Kidney (tissue), 13 donors: ENCODE measurements at regions not wholly inside any gene's neighbourhood (a gene's known extent, or its start where the extent isn't known, plus 50 kb on each side); places are given as distances from the start of the nearest gene placed in this dataset.

Source experiments
- DNase-seq, 5 donors: peaks; one replicate each; pipeline ENCODE4 v3.0.0-alpha.2; 2013 to 2020
- FAIRE-seq: peaks from 2 replicates; lab custom pipeline; 2012; peaks lifted over from hg19 to GRCh38; lab: Jason Lieb, UNC
- H3K27ac ChIP-seq, 2 donors: one replicate each; pipeline ENCODE4 v1.7.0; 2013; ENCODE audit warnings: low read depth in 2 of 2, low read length in 2 of 2, inconsistent platforms in 1 of 2
- H3K27me3 ChIP-seq: one replicate; pipeline ENCODE4 v1.7.1; 2013; ENCODE audit warnings: low read length, inconsistent platforms; ENCODE audit not compliant: control insufficient read depth, insufficient read depth
- H3K36me3 ChIP-seq, 3 donors: one replicate each; pipeline versions ENCODE4 v1.7.0 to v1.7.1; 2013; ENCODE audit warnings: low read length in 3 of 3, control low read depth in 1 of 3, inconsistent platforms in 1 of 3; ENCODE audit not compliant: insufficient read depth in 3 of 3, control insufficient read depth in 2 of 3
- H3K4me1 ChIP-seq, 3 donors: one replicate each; pipeline versions ENCODE4 v1.7.0 to v1.7.1; 2013; ENCODE audit warnings: low read length in 3 of 3, inconsistent platforms in 1 of 3, low read depth in 1 of 3; ENCODE audit not compliant: control insufficient read depth in 2 of 3, insufficient read depth in 2 of 3
- H3K4me3 ChIP-seq, 3 donors: one replicate each; pipeline versions ENCODE4 v1.7.0 to v1.8.1; 2013; ENCODE audit warnings: low read length in 3 of 3, control low read depth in 1 of 3, inconsistent platforms in 1 of 3
- H3K9ac ChIP-seq, 3 donors: one replicate each; pipeline versions ENCODE4 v1.7.0 to v1.7.1; 2013; ENCODE audit warnings: low read length in 3 of 3, control low read depth in 1 of 3, inconsistent platforms in 1 of 3
- H3K9me3 ChIP-seq, 3 donors: one replicate each; pipeline versions ENCODE4 v1.7.0 to v1.7.1; 2013; ENCODE audit warnings: low read length in 3 of 3, control low read depth in 1 of 3, inconsistent platforms in 1 of 3; ENCODE audit not compliant: control insufficient read depth in 2 of 3, insufficient read depth in 1 of 3
- CTCF ChIP-seq: IDR thresholded peaks from 3 replicates; pipeline ENCODE4 v1.5.1; 2012; ENCODE audit warnings: mild to moderate bottlenecking, moderate library complexity, borderline replicate concordance; ENCODE audit not compliant: insufficient read depth; ENCODE audit errors: extremely low read depth
- intact Hi-C: fragments of 100-400 bp; cut with DNase I; formaldehyde crosslinking; loops from one replicate; pipeline ENCODE4 v1.11.1; 2022
- donor health status: control.
- donor health status: control.
- donor health status: control.
- donor health status: control.
- donor health status: control.
- donor health status: DM: yes; HTN: yes; CAD: no.
- donor health status: Normal renal cell carcinoma (clear cell type).

- Histone ChIP-seq H3K9ac (no peak overlapping the region), H3K27me3 (no peaks in the 10 kb centered on the region), H3K9me3 (no peaks in the 10 kb centered on the region), H3K27ac (no peak overlapping the region), H3K4me1 (no peaks in the 10 kb centered on the region), H3K4me3 (no peak overlapping the region), H3K36me3 (no peaks in the 10 kb centered on the region)
- no peak for FAIRE-seq
- no peak for TF ChIP-seq CTCF
- DNase-seq = no peak
- intact Hi-C loops = no loop called here
Measured at GRCh38 chr5:168186289-168187074, 105.0 kb upstream of the WWC1 start.

GRCh38 chr5:168187614-168188013, 103.8 kb upstream of the WWC1 start:
- FAIRE-seq (no peak), DNase-seq (no peak)
- H3K9ac ChIP-seq = no peak overlapping the region
- no peak for TF ChIP-seq CTCF
- no peak overlapping the region for H3K27ac ChIP-seq
- no peak overlapping the region for H3K4me3 ChIP-seq
- intact Hi-C loops = no loop called here
- H3K9me3 ChIP-seq = no peaks in the 10 kb centered on the region
- no peaks in the 10 kb centered on the region for H3K4me1 ChIP-seq
- no peaks in the 10 kb centered on the region for H3K27me3 ChIP-seq
- no peaks in the 10 kb centered on the region for H3K36me3 ChIP-seq

GRCh38 chr5:168188182-168188581, 103.3 kb upstream of the WWC1 start:
- Histone ChIP-seq H3K9me3 (no peaks in the 10 kb centered on the region), H3K9ac (no peak overlapping the region), H3K27me3 (no peaks in the 10 kb centered on the region), H3K4me1 (no peaks in the 10 kb centered on the region), H3K36me3 (no peaks in the 10 kb centered on the region), H3K4me3 (no peak overlapping the region), H3K27ac (no peak overlapping the region)
- no peak for TF ChIP-seq CTCF
- DNase-seq (no peak), FAIRE-seq (no peak)
- intact Hi-C loops = no loop called here
